Endothelial cell of umbilical vein (primary cell): ENCODE measurements at regions not wholly inside any gene's neighbourhood (a gene's known extent, or its start where the extent isn't known, plus 50 kb on each side); places are given as distances from the start of the nearest gene placed in this dataset.

Experiments used
- BruUV-seq: library from RNA; stranded (reverse); fragments of 400-500 nt; replicated peaks from 2 replicates; lab custom pipeline; 2021; lab: Mats Ljungman, UMichigan
- CTCF ChIA-PET: fragments of 300-600, 350-600 bp; sonication (Branson Sonifier 250); formaldehyde crosslinking; loops from one replicate; lab custom pipeline; 2021; ENCODE audit warnings: antibody characterized with exemption, inconsistent platforms; lab: Charles Lee
- POLR2A ChIA-PET: fragments of 300-600, 350-600 bp; sonication (Branson Sonifier 250); formaldehyde crosslinking; loops from one replicate; lab custom pipeline; 2021; ENCODE audit warnings: antibody characterized with exemption, inconsistent platforms; lab: Charles Lee
- DNase-seq: peaks from one replicate; pipeline ENCODE4 v3.0.0-alpha.2; 2011; ENCODE audit warnings: low read depth, low spot score
- FAIRE-seq: peaks from 2 replicates; lab custom pipeline; 2011; peaks lifted over from hg19 to GRCh38; lab: Jason Lieb, UNC
- H2AFZ ChIP-seq: 2 replicates; pipeline ENCODE4 v1.6.0; 2012; ENCODE audit warnings: low read depth, low read length, control low read depth, inconsistent platforms
- H3K27ac ChIP-seq: 2 replicates; pipeline ENCODE4 v1.5.1; 2011; ENCODE audit warnings: low read depth, mild to moderate bottlenecking, control low read depth, low read length, moderate library complexity; ENCODE audit not compliant: insufficient read depth
- H3K27me3 ChIP-seq, 2 experiments: 2 replicates each; pipeline versions ENCODE4 v1.6.0 to v1.6.1; 2011; ENCODE audit warnings: low read length in 2 of 2, mixed read lengths in 1 of 2; ENCODE audit not compliant: control insufficient read depth in 2 of 2, insufficient read depth in 2 of 2
- H3K36me3 ChIP-seq, 2 experiments: 2 replicates in 1 of 2; 3 replicates in 1 of 2; pipeline ENCODE4 v1.5.1; 2011; ENCODE audit warnings: low read length in 2 of 2, mild to moderate bottlenecking in 1 of 2, moderate library complexity in 1 of 2; ENCODE audit not compliant: control insufficient read depth in 2 of 2, insufficient read depth in 2 of 2; ENCODE audit errors: extremely low read depth in 1 of 2
- H3K4me1 ChIP-seq: 3 replicates; pipeline ENCODE4 v1.5.1; 2011; ENCODE audit warnings: mild to moderate bottlenecking, low read length; ENCODE audit not compliant: control insufficient read depth, insufficient read depth; ENCODE audit errors: extremely low read depth
- H3K4me2 ChIP-seq: 2 replicates; pipeline ENCODE4 v1.6.1; 2011; ENCODE audit warnings: low read length, control low read depth, mixed read lengths; ENCODE audit not compliant: insufficient read depth
- H3K4me3 ChIP-seq, 3 experiments: fragments of 200-600 bp in 1 of 3; sonication (generic), shearing (Covaris generic) in 1 of 3; replicated peaks in 1 of 3; 2 replicates each; pipeline ENCODE4 v1.5.1; 2011 to 2016; ENCODE audit warnings: control low read depth in 3 of 3, low read length in 3 of 3, mild to moderate bottlenecking in 2 of 3, inconsistent platforms in 1 of 3, low read depth in 1 of 3, moderate library complexity in 1 of 3; ENCODE audit not compliant: insufficient read depth in 1 of 3
- H3K79me2 ChIP-seq: 2 replicates; pipeline ENCODE4 v1.6.0; 2012; ENCODE audit warnings: low read length, inconsistent platforms; ENCODE audit not compliant: control insufficient read depth, insufficient read depth
- H3K9ac ChIP-seq: replicated peaks from 2 replicates; pipeline ENCODE3; 2011; ENCODE audit warnings: low read length, control low read depth; ENCODE audit not compliant: insufficient read depth; ENCODE audit errors: extremely low read depth
- H3K9me1 ChIP-seq: replicated peaks from 3 replicates; pipeline ENCODE4 v1.6.0; 2011; ENCODE audit warnings: mild to moderate bottlenecking, low read length; ENCODE audit not compliant: control insufficient read depth, insufficient read depth; ENCODE audit errors: extremely low read depth
- H3K9me3 ChIP-seq: replicated peaks from 2 replicates; pipeline ENCODE4 v1.5.1; 2012; ENCODE audit warnings: low read length, inconsistent platforms; ENCODE audit not compliant: control insufficient read depth, insufficient read depth
- H4K20me1 ChIP-seq: replicated peaks from 2 replicates; pipeline ENCODE3; 2011; ENCODE audit warnings: mild to moderate bottlenecking, low read length; ENCODE audit not compliant: control insufficient read depth, insufficient read depth; ENCODE audit errors: extremely low read depth
- CTCF ChIP-seq, 2 donors: IDR thresholded peaks; 1 replicate in 1 of 2; 2 replicates in 1 of 2; pipeline ENCODE4 v1.5.1; 2011; ENCODE audit warnings: low read length in 2 of 2, mild to moderate bottlenecking in 2 of 2, moderate library complexity in 2 of 2, control low read depth in 1 of 2, inconsistent platforms in 1 of 2, low read depth in 1 of 2; ENCODE audit not compliant: insufficient read depth in 1 of 2; ENCODE audit errors: extremely low read depth in 1 of 2
- EZH2 ChIP-seq: IDR thresholded peaks from 2 replicates; pipeline ENCODE4 v1.6.1; 2012; ENCODE audit warnings: borderline replicate concordance, low read depth, mild to moderate bottlenecking, moderate library complexity, low read length, inconsistent platforms; ENCODE audit not compliant: severe bottlenecking
- FOS ChIP-seq: IDR thresholded peaks from 2 replicates; pipeline ENCODE4 v1.6.1; 2011; ENCODE audit warnings: mild to moderate bottlenecking, low read length, moderate library complexity, borderline replicate concordance; ENCODE audit not compliant: insufficient read depth
- GATA2 ChIP-seq: IDR thresholded peaks from 2 replicates; pipeline ENCODE4 v1.7.0; 2011; ENCODE audit warnings: low read depth, mild to moderate bottlenecking, moderate library complexity, mixed read lengths, low read length; ENCODE audit not compliant: insufficient read length, insufficient read depth
- JUN ChIP-seq: IDR thresholded peaks from 2 replicates; pipeline ENCODE4 v1.6.1; 2011; ENCODE audit warnings: borderline replicate concordance, low read depth; ENCODE audit not compliant: insufficient read length, insufficient read depth
- MAX ChIP-seq: IDR thresholded peaks from 2 replicates; pipeline ENCODE4 v1.6.1; 2011; ENCODE audit not compliant: insufficient read depth, insufficient read length
- MYC ChIP-seq: IDR thresholded peaks from one replicate; pipeline ENCODE4 v1.6.1; 2011; ENCODE audit warnings: mild to moderate bottlenecking, low read depth, low read length
- POLR2A ChIP-seq: IDR thresholded peaks from 2 replicates; pipeline ENCODE4 v1.6.1; 2012; ENCODE audit warnings: low read depth, mild to moderate bottlenecking, control low read depth, low read length
- POLR2AphosphoS5 ChIP-seq: IDR thresholded peaks from 2 replicates; pipeline ENCODE4 v1.6.1; 2012; ENCODE audit warnings: low read depth, mild to moderate bottlenecking, control low read depth, low read length, moderate library complexity; ENCODE audit not compliant: insufficient read depth
- dilution Hi-C: fragments of 300-500 bp; cut with MboI; formaldehyde crosslinking; loops from one replicate; pipeline ENCODE4 v1.15.0; 2019; ENCODE audit warnings: low sequenced_read_pairs; ENCODE audit not compliant: extremely low pct_ligation_motif_present
- intact Hi-C: fragments of 100-400 bp; cut with micrococcal nuclease; formaldehyde crosslinking; loops from one replicate; pipeline ENCODE4 v1.10.0; 2022

- no peak overlapping the region for H3K4me2 ChIP-seq
- intact Hi-C loops: no loop called here
- ChIA-PET CTCF (no interaction called here), POLR2A (no interaction called here)
- no peak overlapping the region for H3K27ac ChIP-seq
- H3K36me3 ChIP-seq: no peaks in the 10 kb centered on the region
- no TSS peak for BruUV-seq
- TF ChIP-seq MYC (no peak), EZH2 (no peak), FOS (no peak), JUN (no peak), CTCF (IDR thresholded peaks at IDR 0.05; ENCODE audit: extremely low read depth in 1 of 2, insufficient read depth in 1 of 2, low read depth in 1 of 2, low read length in 2 of 2) (no peak), MAX (no peak), POLR2A (no peak), POLR2AphosphoS5 (no peak), GATA2 (no peak)
- dilution Hi-C loops: no loop called here
- no peaks in the 10 kb centered on the region for H3K79me2 ChIP-seq
- no peaks in the 10 kb centered on the region for H3K9me3 ChIP-seq
- no peaks in the 10 kb centered on the region for H3K27me3 ChIP-seq
- no peaks in the 10 kb centered on the region for H3K4me1 ChIP-seq
- DNase-seq: no peak
- no peak for FAIRE-seq
- H3K4me3 ChIP-seq: no peak overlapping the region
- no peak overlapping the region for H3K9ac ChIP-seq
- no peaks in the 10 kb centered on the region for H4K20me1 ChIP-seq
- H3K9me1 ChIP-seq: no peaks in the 10 kb centered on the region
- no peak overlapping the region for H2AFZ ChIP-seq
Measured at GRCh38 chr5:75933489-75933888, 149.7 kb upstream of the SV2C start.
